ENCODE measurements at regions not wholly inside any gene's neighbourhood (a gene's known extent, or its start where the extent isn't known, plus 50 kb on each side); places are given as distances from the start of the nearest gene placed in this dataset.

GRCh38 chr15:70449311-70450141 lies 313.8 kb downstream of the UACA start:
- no peak for TF ChIP-seq CTCF (IDR thresholded peaks at IDR 0.05; ENCODE audit: partially characterized antibody, unreplicated experiment)
- H3K4me3 Mint-ChIP-seq (ENCODE audit: unreplicated experiment), result no peak overlapping the region
- H3K27me3 Mint-ChIP-seq (ENCODE audit: unreplicated experiment), result peaks cover 2% of the 10 kb centered on the region
- H3K36me3 Mint-ChIP-seq (ENCODE audit: unreplicated experiment), result no peaks in the 10 kb centered on the region
- peaks cover 3% of the 10 kb centered on the region for H3K9me3 Mint-ChIP-seq (ENCODE audit: unreplicated experiment)
- no peak for DNase-seq
- no peak overlapping the region for H3K27ac Mint-ChIP-seq (ENCODE audit: unreplicated experiment)
- H3K4me1 Mint-ChIP-seq (ENCODE audit: low read depth, unreplicated experiment), result no peaks in the 10 kb centered on the region

GRCh38 chr15:70447928-70448698 lies 315.2 kb downstream of the UACA start:
- H3K36me3 Mint-ChIP-seq (ENCODE audit: unreplicated experiment), result no peaks in the 10 kb centered on the region
- peaks cover 5% of the 10 kb centered on the region for H3K27me3 Mint-ChIP-seq (ENCODE audit: unreplicated experiment)
- TF ChIP-seq CTCF (IDR thresholded peaks at IDR 0.05; ENCODE audit: partially characterized antibody, unreplicated experiment), result no peak
- DNase-seq, result no peak
- no peaks in the 10 kb centered on the region for H3K4me1 Mint-ChIP-seq (ENCODE audit: low read depth, unreplicated experiment)
- H3K4me3 Mint-ChIP-seq (ENCODE audit: unreplicated experiment), result no peak overlapping the region
- H3K9me3 Mint-ChIP-seq (ENCODE audit: unreplicated experiment), result peaks cover 3% of the 10 kb centered on the region
- no peak overlapping the region for H3K27ac Mint-ChIP-seq (ENCODE audit: unreplicated experiment)

- H3K27me3 Mint-ChIP-seq (ENCODE audit: unreplicated experiment), result peaks cover 5% of the 10 kb centered on the region
- H3K9me3 Mint-ChIP-seq (ENCODE audit: unreplicated experiment), result peaks cover 3% of the 10 kb centered on the region
- DNase-seq, result no peak
- no peaks in the 10 kb centered on the region for H3K36me3 Mint-ChIP-seq (ENCODE audit: unreplicated experiment)
- H3K4me1 Mint-ChIP-seq (ENCODE audit: low read depth, unreplicated experiment), result no peaks in the 10 kb centered on the region
- TF ChIP-seq CTCF (IDR thresholded peaks at IDR 0.05; ENCODE audit: partially characterized antibody, unreplicated experiment), result no peak
- H3K4me3 Mint-ChIP-seq (ENCODE audit: unreplicated experiment), result no peak overlapping the region
- no peak overlapping the region for H3K27ac Mint-ChIP-seq (ENCODE audit: unreplicated experiment)
Measured at GRCh38 chr15:70447521-70447920, 315.8 kb downstream of the UACA start.

- Mint-ChIP-seq H3K4me3 (ENCODE audit: unreplicated experiment) (no peak overlapping the region), H3K4me1 (ENCODE audit: low read depth, unreplicated experiment) (peaks cover under 1% of the 10 kb centered on the region), H3K36me3 (ENCODE audit: unreplicated experiment) (no peaks in the 10 kb centered on the region), H3K27ac (ENCODE audit: unreplicated experiment) (no peak overlapping the region), H3K9me3 (ENCODE audit: unreplicated experiment) (peaks cover 6% of the 10 kb centered on the region), H3K27me3 (ENCODE audit: unreplicated experiment) (peaks cover 7% of the 10 kb centered on the region)
- no peak for TF ChIP-seq CTCF (IDR thresholded peaks at IDR 0.05; ENCODE audit: partially characterized antibody, unreplicated experiment)
- no peak for DNase-seq
Measured at GRCh38 chr15:70447081-70447480, 316.3 kb downstream of the UACA start.
